ENCODE measurements at regions not wholly inside any gene's neighbourhood (a gene's known extent, or its start where the extent isn't known, plus 50 kb on each side); places are given as distances from the start of the nearest gene placed in this dataset.

DNA sequence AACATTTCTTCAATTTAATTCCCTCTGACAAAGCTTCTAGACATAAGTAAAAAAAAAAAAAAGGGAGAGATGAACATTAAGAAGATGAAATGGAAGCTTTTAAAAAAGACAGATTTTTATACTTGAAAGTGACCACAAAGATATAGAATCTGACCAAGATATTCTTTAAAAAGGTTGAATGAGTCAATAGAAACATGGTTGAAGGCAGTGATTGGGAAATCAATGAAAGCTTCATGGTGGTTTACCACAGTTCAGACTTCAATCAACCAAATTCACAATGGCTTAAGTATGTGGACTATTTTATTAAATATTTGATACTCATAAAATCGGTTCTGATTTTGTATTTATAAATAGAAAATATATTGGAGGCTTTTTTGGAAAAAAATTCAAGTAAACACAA, 248.4 kb upstream of the HSF2 start:
- TF ChIP-seq, protein P1, sequence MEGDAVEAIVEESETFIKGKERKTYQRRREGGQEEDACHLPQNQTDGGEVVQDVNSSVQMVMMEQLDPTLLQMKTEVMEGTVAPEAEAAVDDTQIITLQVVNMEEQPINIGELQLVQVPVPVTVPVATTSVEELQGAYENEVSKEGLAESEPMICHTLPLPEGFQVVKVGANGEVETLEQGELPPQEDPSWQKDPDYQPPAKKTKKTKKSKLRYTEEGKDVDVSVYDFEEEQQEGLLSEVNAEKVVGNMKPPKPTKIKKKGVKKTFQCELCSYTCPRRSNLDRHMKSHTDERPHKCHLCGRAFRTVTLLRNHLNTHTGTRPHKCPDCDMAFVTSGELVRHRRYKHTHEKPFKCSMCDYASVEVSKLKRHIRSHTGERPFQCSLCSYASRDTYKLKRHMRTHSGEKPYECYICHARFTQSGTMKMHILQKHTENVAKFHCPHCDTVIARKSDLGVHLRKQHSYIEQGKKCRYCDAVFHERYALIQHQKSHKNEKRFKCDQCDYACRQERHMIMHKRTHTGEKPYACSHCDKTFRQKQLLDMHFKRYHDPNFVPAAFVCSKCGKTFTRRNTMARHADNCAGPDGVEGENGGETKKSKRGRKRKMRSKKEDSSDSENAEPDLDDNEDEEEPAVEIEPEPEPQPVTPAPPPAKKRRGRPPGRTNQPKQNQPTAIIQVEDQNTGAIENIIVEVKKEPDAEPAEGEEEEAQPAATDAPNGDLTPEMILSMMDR (IDR thresholded peaks at IDR 0.05), result no peak
- TF ChIP-seq EZH2 (IDR thresholded peaks at IDR 0.05), result no peak

Measured in neural progenitor cell (in vitro differentiated cells).